Glutamatergic neuron (in vitro differentiated cells): ENCODE measurements at regions not wholly inside any gene's neighbourhood (a gene's known extent, or its start where the extent isn't known, plus 50 kb on each side); places are given as distances from the start of the nearest gene placed in this dataset.

Source experiments
- DNase-seq: peaks from one replicate; pipeline ENCODE4 v3.0.0; 2022
- H3K27ac Mint-ChIP-seq: one replicate; pipeline ENCODE4 v1.8.0; 2020; ENCODE audit warnings: mild to moderate bottlenecking, mixed read lengths, inconsistent platforms; ENCODE audit not compliant: unreplicated experiment
- H3K27me3 Mint-ChIP-seq: one replicate; pipeline ENCODE4 v1.8.0; 2020; ENCODE audit warnings: mild to moderate bottlenecking, moderate library complexity, mixed read lengths, inconsistent platforms; ENCODE audit not compliant: unreplicated experiment
- H3K36me3 Mint-ChIP-seq: one replicate; pipeline ENCODE4 v1.8.0; 2020; ENCODE audit warnings: mild to moderate bottlenecking, mixed read lengths, inconsistent platforms; ENCODE audit not compliant: unreplicated experiment
- H3K4me1 Mint-ChIP-seq: one replicate; pipeline ENCODE4 v1.8.0; 2020; ENCODE audit warnings: mild to moderate bottlenecking, low read depth, mixed read lengths, inconsistent platforms; ENCODE audit not compliant: unreplicated experiment
- H3K4me3 Mint-ChIP-seq: one replicate; pipeline ENCODE4 v1.8.0; 2020; ENCODE audit warnings: mild to moderate bottlenecking, mixed read lengths, inconsistent platforms; ENCODE audit not compliant: unreplicated experiment
- H3K9me3 Mint-ChIP-seq: one replicate; pipeline ENCODE4 v1.8.0; 2020; ENCODE audit warnings: mild to moderate bottlenecking, moderate library complexity, mixed read lengths, inconsistent platforms; ENCODE audit not compliant: unreplicated experiment
- TF ChIP-seq, protein P1 (sequence below): fragments of 200-600 bp; sonication (generic); IDR thresholded peaks from one replicate; pipeline ENCODE4 v1.5.0; 2021; ENCODE audit not compliant: partially characterized antibody, unreplicated experiment

GRCh38 chr12:25868193-25868592 lies 90.3 kb upstream of the RASSF8 start:
- no peaks in the 10 kb centered on the region for H3K4me1 Mint-ChIP-seq
- H3K4me3 Mint-ChIP-seq = no peak overlapping the region
- TF ChIP-seq, protein P1, sequence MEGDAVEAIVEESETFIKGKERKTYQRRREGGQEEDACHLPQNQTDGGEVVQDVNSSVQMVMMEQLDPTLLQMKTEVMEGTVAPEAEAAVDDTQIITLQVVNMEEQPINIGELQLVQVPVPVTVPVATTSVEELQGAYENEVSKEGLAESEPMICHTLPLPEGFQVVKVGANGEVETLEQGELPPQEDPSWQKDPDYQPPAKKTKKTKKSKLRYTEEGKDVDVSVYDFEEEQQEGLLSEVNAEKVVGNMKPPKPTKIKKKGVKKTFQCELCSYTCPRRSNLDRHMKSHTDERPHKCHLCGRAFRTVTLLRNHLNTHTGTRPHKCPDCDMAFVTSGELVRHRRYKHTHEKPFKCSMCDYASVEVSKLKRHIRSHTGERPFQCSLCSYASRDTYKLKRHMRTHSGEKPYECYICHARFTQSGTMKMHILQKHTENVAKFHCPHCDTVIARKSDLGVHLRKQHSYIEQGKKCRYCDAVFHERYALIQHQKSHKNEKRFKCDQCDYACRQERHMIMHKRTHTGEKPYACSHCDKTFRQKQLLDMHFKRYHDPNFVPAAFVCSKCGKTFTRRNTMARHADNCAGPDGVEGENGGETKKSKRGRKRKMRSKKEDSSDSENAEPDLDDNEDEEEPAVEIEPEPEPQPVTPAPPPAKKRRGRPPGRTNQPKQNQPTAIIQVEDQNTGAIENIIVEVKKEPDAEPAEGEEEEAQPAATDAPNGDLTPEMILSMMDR = no peak
- H3K27me3 Mint-ChIP-seq = no peaks in the 10 kb centered on the region
- H3K36me3 Mint-ChIP-seq = no peaks in the 10 kb centered on the region
- H3K27ac Mint-ChIP-seq = no peak overlapping the region
- peaks cover 5% of the 10 kb centered on the region for H3K9me3 Mint-ChIP-seq
- no peak for DNase-seq

- peaks cover 5% of the 10 kb centered on the region for H3K9me3 Mint-ChIP-seq
- TF ChIP-seq, protein P1 = no peak
- H3K27ac Mint-ChIP-seq = no peak overlapping the region
- H3K27me3 Mint-ChIP-seq = peaks cover 1% of the 10 kb centered on the region
- no peaks in the 10 kb centered on the region for H3K36me3 Mint-ChIP-seq
- H3K4me1 Mint-ChIP-seq = no peaks in the 10 kb centered on the region
- H3K4me3 Mint-ChIP-seq = no peak overlapping the region
- DNase-seq = no peak
These were observed 86.3 kb upstream of the RASSF8 start for GRCh38 chr12:25872137-25872536.

- H3K4me3 Mint-ChIP-seq = no peak overlapping the region
- H3K27me3 Mint-ChIP-seq = peaks cover 1% of the 10 kb centered on the region
- H3K27ac Mint-ChIP-seq = no peak overlapping the region
- DNase-seq = no peak
- no peaks in the 10 kb centered on the region for H3K4me1 Mint-ChIP-seq
- TF ChIP-seq, protein P1 = no peak
- no peaks in the 10 kb centered on the region for H3K9me3 Mint-ChIP-seq
- peaks cover 6% of the 10 kb centered on the region for H3K36me3 Mint-ChIP-seq
These were observed 82.8 kb upstream of the RASSF8 start for GRCh38 chr12:25875661-25876060.

DNA sequence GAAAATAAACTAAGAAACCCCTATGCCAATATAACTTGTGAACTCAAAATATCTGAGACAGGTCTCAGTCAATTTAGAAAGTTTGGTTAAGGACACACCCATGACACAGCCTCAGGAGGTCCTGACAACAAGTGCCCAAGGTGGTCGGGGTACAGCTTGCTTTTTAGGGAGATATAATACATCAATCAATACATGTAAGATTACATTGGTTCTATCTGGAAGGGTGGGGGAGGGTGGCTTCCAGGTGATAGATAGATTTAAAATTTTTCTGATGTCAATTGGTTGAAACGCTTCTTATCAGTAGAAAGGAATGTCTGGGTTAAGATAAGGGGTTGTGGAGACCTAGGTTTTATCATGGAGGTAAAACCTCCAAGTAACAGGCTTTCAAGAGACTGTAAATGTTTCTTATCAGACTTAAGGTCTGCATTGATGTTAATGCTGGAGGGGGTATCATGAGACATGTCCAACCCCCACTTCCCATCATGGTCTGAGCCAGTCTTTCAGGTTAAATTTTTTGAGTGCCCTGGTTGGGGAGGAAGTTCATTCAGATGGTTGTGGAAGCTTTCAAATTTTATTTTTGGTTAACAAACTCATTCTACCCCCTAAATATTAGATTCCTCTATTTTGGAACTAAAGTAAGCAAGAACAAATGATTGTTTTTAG lies 82.0 kb upstream of the RASSF8 start:
- Mint-ChIP-seq H3K9me3 (no peaks in the 10 kb centered on the region), H3K36me3 (peaks cover 6% of the 10 kb centered on the region), H3K27me3 (peaks cover 1% of the 10 kb centered on the region), H3K4me1 (no peaks in the 10 kb centered on the region), H3K27ac (no peak overlapping the region), H3K4me3 (no peak overlapping the region)
- TF ChIP-seq, protein P1 = no peak
- no peak for DNase-seq

GRCh38 chr12:25877446-25877845 lies 81.0 kb upstream of the RASSF8 start:
- TF ChIP-seq, protein P1 = no peak
- H3K27ac Mint-ChIP-seq = no peak overlapping the region
- H3K4me3 Mint-ChIP-seq = no peak overlapping the region
- peaks cover 6% of the 10 kb centered on the region for H3K36me3 Mint-ChIP-seq
- H3K9me3 Mint-ChIP-seq = no peaks in the 10 kb centered on the region
- peaks cover 1% of the 10 kb centered on the region for H3K27me3 Mint-ChIP-seq
- no peaks in the 10 kb centered on the region for H3K4me1 Mint-ChIP-seq
- DNase-seq = no peak
